CD14-positive monocyte (primary cell): ENCODE measurements at regions not wholly inside any gene's neighbourhood (a gene's known extent, or its start where the extent isn't known, plus 50 kb on each side); places are given as distances from the start of the nearest gene placed in this dataset.
"Not testable (repeated sequence)": the region's sequence is repeated elsewhere in the genome, so short reads cannot be mapped to it uniquely, and the experiment has no call there.

Experiments used
- DNase-seq, 3 donors: peaks; one replicate each; pipeline ENCODE4 v3.0.0-alpha.2; 2011 to 2022
- H2AFZ ChIP-seq: 2 replicates; pipeline ENCODE4 v1.6.0; 2012; ENCODE audit warnings: mild to moderate bottlenecking, low read depth, low read length, inconsistent platforms; ENCODE audit not compliant: insufficient read depth, poor library complexity, severe bottlenecking
- H3K27ac ChIP-seq, 2 donors: 1 replicate in 1 of 2; 2 replicates in 1 of 2; pipeline ENCODE4 v1.5.1; 2012 to 2013; ENCODE audit warnings: low read length in 2 of 2, control low read depth in 1 of 2, inconsistent platforms in 1 of 2, low read depth in 1 of 2, mild to moderate bottlenecking in 1 of 2
- H3K27me3 ChIP-seq, 2 donors: one replicate each; pipeline versions ENCODE4 v1.6.0 to v1.6.1; 2011 to 2013; ENCODE audit warnings: low read length in 2 of 2; ENCODE audit not compliant: control insufficient read depth in 2 of 2, insufficient read depth in 2 of 2
- H3K36me3 ChIP-seq, 2 donors: replicated peaks in 1 of 2; 1 replicate in 1 of 2; 2 replicates in 1 of 2; pipeline versions ENCODE4 v1.5.1 to v1.6.1; 2012 to 2013; ENCODE audit warnings: low read length in 2 of 2, control low read depth in 1 of 2, inconsistent platforms in 1 of 2, mild to moderate bottlenecking in 1 of 2; ENCODE audit not compliant: insufficient read depth in 2 of 2, control insufficient read depth in 1 of 2
- H3K4me1 ChIP-seq, 2 donors: 1 replicate in 1 of 2; 2 replicates in 1 of 2; pipeline versions ENCODE4 v1.5.1 to v1.6.1; 2012 to 2013; ENCODE audit warnings: low read length in 2 of 2, control low read depth in 1 of 2, inconsistent platforms in 1 of 2, mild to moderate bottlenecking in 1 of 2, moderate library complexity in 1 of 2; ENCODE audit not compliant: insufficient read depth in 2 of 2, control insufficient read depth in 1 of 2
- H3K4me2 ChIP-seq: replicated peaks from 2 replicates; pipeline ENCODE3; 2012; ENCODE audit warnings: low read length, moderate library complexity, mild to moderate bottlenecking; ENCODE audit not compliant: poor library complexity, severe bottlenecking; ENCODE audit errors: extremely low read depth
- H3K4me3 ChIP-seq, 3 experiments: fragments of 200-600 bp in 1 of 3; sonication (generic) in 1 of 3; replicated peaks in 1 of 3; 1 replicate in 2 of 3; 2 replicates in 1 of 3; pipeline ENCODE4 v1.5.1; 2011 to 2013; ENCODE audit warnings: low read length in 3 of 3, mild to moderate bottlenecking in 3 of 3, control low read depth in 2 of 3, low read depth in 2 of 3, inconsistent platforms in 1 of 3, moderate library complexity in 1 of 3
- H3K79me2 ChIP-seq: 2 replicates; pipeline ENCODE4 v1.6.0; 2012; ENCODE audit warnings: mild to moderate bottlenecking, control low read depth, inconsistent platforms, low read length, moderate library complexity; ENCODE audit not compliant: insufficient read depth
- H3K9ac ChIP-seq: 2 replicates; pipeline ENCODE4 v1.6.0; 2017; ENCODE audit warnings: low read length, mild to moderate bottlenecking; ENCODE audit not compliant: insufficient read depth, poor library complexity, severe bottlenecking
- H3K9me3 ChIP-seq, 2 donors: replicated peaks in 1 of 2; 1 replicate in 1 of 2; 2 replicates in 1 of 2; pipeline versions ENCODE4 v1.5.1 to v1.6.1; 2012 to 2013; ENCODE audit warnings: low read length in 2 of 2, control low read depth in 1 of 2; ENCODE audit not compliant: control insufficient read depth in 1 of 2, insufficient read depth in 1 of 2
- H4K20me1 ChIP-seq: 2 replicates; pipeline ENCODE4 v1.6.0; 2012; ENCODE audit warnings: mild to moderate bottlenecking, low read length, control low read depth, moderate library complexity; ENCODE audit not compliant: insufficient read depth
- H3K27ac Mint-ChIP-seq, 7 donors: one replicate each; pipeline ENCODE4 v1.8.0; 2020; ENCODE audit warnings: mild to moderate bottlenecking in 7 of 7, mixed read lengths in 7 of 7, moderate library complexity in 6 of 7, inconsistent platforms in 2 of 7
- H3K27me3 Mint-ChIP-seq, 3 donors: one replicate each; pipeline ENCODE4 v1.8.0; 2021 to 2022; ENCODE audit warnings: low read depth in 3 of 3, mild to moderate bottlenecking in 3 of 3, mixed read lengths in 3 of 3, moderate library complexity in 3 of 3, inconsistent platforms in 1 of 3
- H3K36me3 Mint-ChIP-seq, 2 donors: one replicate each; pipeline ENCODE4 v1.8.0; 2020; ENCODE audit warnings: mixed read lengths in 2 of 2, inconsistent platforms in 1 of 2, mild to moderate bottlenecking in 1 of 2
- H3K4me1 Mint-ChIP-seq: one replicate; pipeline ENCODE4 v1.8.0; 2020; ENCODE audit warnings: mild to moderate bottlenecking, mixed read lengths
- H3K4me3 Mint-ChIP-seq, 2 donors: one replicate each; pipeline ENCODE4 v1.8.0; 2020; ENCODE audit warnings: mild to moderate bottlenecking in 2 of 2, mixed read lengths in 2 of 2, moderate library complexity in 1 of 2
- H3K9me3 Mint-ChIP-seq, 7 donors: one replicate each; pipeline ENCODE4 v1.8.0; 2020 to 2022; ENCODE audit warnings: mixed read lengths in 7 of 7, mild to moderate bottlenecking in 6 of 7, moderate library complexity in 6 of 7, inconsistent platforms in 2 of 7
- CTCF ChIP-seq: fragments of 200-600 bp; IDR thresholded peaks from one replicate; pipeline ENCODE4 v1.8.0; 2022; ENCODE audit warnings: antibody characterized with exemption, mild to moderate bottlenecking
- WGBS: methylation state at CpG from one replicate; pipeline ENCODE4 v1.1.5; 2013; ENCODE audit warnings: missing lambda C conversion rate; ENCODE audit not compliant: insufficient coverage; 5-methylcytosine and 5-hydroxymethylcytosine counted together
- intact Hi-C, 2 donors: fragments of 100-400 bp; cut with micrococcal nuclease; formaldehyde crosslinking; loops; one replicate each; pipeline versions ENCODE4 v1.15.0 to v1.15.1; 2023

- no peak overlapping the region for H3K27ac Mint-ChIP-seq
- no peak for DNase-seq
Observed at GRCh38 chr2:126954831-126955230, 56.1 kb downstream of the TEX51 start.

GRCh38 chr2:126956773-126957172, 58.1 kb downstream of the TEX51 start:
- H3K9me3 Mint-ChIP-seq: peaks cover 11 to 19% (median 15%) of the 10 kb centered on the region in 7 donors
- H3K27ac Mint-ChIP-seq, H3K4me1 Mint-ChIP-seq, H3K27me3 Mint-ChIP-seq, H3K79me2 ChIP-seq, H3K27ac ChIP-seq, H3K4me2 ChIP-seq, H4K20me1 ChIP-seq, H3K9me3 ChIP-seq, H3K9ac ChIP-seq, H3K36me3 ChIP-seq, H3K36me3 Mint-ChIP-seq, H2AFZ ChIP-seq, H3K4me3 Mint-ChIP-seq, DNase-seq, intact Hi-C loops, H3K4me3 ChIP-seq, H3K4me1 ChIP-seq, H3K27me3 ChIP-seq: not testable (repeated sequence)
- WGBS: 79% methylated on average over 3 of the region's 4 CpGs

More at GRCh38 chr2:126954831-126955230, 56.1 kb downstream of the TEX51 start:
- H3K27me3 Mint-ChIP-seq: peaks cover 1 to 5% (median 3%) of the 10 kb centered on the region in 3 donors
- Histone ChIP-seq H3K9me3 (peaks cover 0 to 2% of the 10 kb centered on the region in 2 donors), H3K27ac (no peak overlapping the region), H3K27me3 (no peaks in the 10 kb centered on the region), H4K20me1 (no peaks in the 10 kb centered on the region), H3K4me3 (no peak overlapping the region), H3K36me3 (no peaks in the 10 kb centered on the region), H3K4me1 (no peaks in the 10 kb centered on the region), H3K4me2 (no peak overlapping the region), H3K9ac (no peak overlapping the region), H2AFZ (no peak overlapping the region), H3K79me2 (no peaks in the 10 kb centered on the region)
- no peak overlapping the region for H3K4me3 Mint-ChIP-seq
- no peaks in the 10 kb centered on the region for H3K36me3 Mint-ChIP-seq
- no peak for TF ChIP-seq CTCF
- H3K9me3 Mint-ChIP-seq: peaks cover 5 to 17% (median 14%) of the 10 kb centered on the region in 7 donors
- intact Hi-C loops: no loop called here
- WGBS: no CpG with 5 or more reads among the region's 1 CpG
- no peaks in the 10 kb centered on the region for H3K4me1 Mint-ChIP-seq
